ENCODE measurements at regions not wholly inside any gene's neighbourhood (a gene's known extent, or its start where the extent isn't known, plus 50 kb on each side); places are given as distances from the start of the nearest gene placed in this dataset.

DNA sequence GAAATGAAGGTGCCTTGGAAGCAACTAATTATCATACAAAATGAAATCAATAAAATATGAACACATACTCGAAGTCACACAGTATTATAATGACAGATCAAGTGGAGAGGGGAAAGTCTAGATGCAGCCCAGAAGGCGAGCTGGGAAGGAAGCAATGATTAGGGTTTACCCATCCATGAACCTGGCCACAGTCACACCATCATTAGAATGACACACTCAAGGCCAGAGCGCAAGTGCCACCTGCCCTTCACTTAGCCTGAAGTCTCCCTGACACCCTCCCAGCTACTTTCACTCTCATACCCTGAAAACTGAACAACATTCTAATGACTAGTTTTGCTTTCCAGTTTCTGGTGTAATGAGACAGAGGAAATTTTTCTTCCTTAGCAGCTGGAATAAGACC lies 302.8 kb upstream of the JARID2 start:
- intact Hi-C loops (cut with micrococcal nuclease; ENCODE audit: unreplicated experiment): no loop called here
- Histone ChIP-seq H3K4me1 (no peaks in the 10 kb centered on the region), H3K36me3 (ENCODE audit: control insufficient read depth, insufficient read depth, low read length) (no peaks in the 10 kb centered on the region), H3K4me3 (ENCODE audit: low read depth, low read length) (no peak overlapping the region), H3K9me3 (no peaks in the 10 kb centered on the region), H3K27me3 (replicated peaks; ENCODE audit: control insufficient read depth, insufficient read depth, low read length) (no peaks in the 10 kb centered on the region)
- H3K9me3 Mint-ChIP-seq (ENCODE audit: unreplicated experiment): no peaks in the 10 kb centered on the region
- POLR2A ChIA-PET: no interaction called here
- no peak overlapping the region for H3K27ac Mint-ChIP-seq (ENCODE audit: unreplicated experiment)
- CTCF ChIA-PET: no interaction called here
- no peaks in the 10 kb centered on the region for H3K4me1 Mint-ChIP-seq (ENCODE audit: low read depth, unreplicated experiment)
- no peaks in the 10 kb centered on the region for H3K36me3 Mint-ChIP-seq (ENCODE audit: insufficient read depth, unreplicated experiment)
- no peaks in the 10 kb centered on the region for H3K27me3 Mint-ChIP-seq (ENCODE audit: insufficient read depth, unreplicated experiment)
- no peak overlapping the region for H3K4me3 Mint-ChIP-seq (ENCODE audit: unreplicated experiment)
- DNase-seq: no peak
- TF ChIP-seq, protein P1, sequence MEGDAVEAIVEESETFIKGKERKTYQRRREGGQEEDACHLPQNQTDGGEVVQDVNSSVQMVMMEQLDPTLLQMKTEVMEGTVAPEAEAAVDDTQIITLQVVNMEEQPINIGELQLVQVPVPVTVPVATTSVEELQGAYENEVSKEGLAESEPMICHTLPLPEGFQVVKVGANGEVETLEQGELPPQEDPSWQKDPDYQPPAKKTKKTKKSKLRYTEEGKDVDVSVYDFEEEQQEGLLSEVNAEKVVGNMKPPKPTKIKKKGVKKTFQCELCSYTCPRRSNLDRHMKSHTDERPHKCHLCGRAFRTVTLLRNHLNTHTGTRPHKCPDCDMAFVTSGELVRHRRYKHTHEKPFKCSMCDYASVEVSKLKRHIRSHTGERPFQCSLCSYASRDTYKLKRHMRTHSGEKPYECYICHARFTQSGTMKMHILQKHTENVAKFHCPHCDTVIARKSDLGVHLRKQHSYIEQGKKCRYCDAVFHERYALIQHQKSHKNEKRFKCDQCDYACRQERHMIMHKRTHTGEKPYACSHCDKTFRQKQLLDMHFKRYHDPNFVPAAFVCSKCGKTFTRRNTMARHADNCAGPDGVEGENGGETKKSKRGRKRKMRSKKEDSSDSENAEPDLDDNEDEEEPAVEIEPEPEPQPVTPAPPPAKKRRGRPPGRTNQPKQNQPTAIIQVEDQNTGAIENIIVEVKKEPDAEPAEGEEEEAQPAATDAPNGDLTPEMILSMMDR (IDR thresholded peaks at IDR 0.05; ENCODE audit: insufficient read depth in 1 of 2, low read depth in 1 of 2, low read length in 1 of 2, severe bottlenecking in 1 of 2, unreplicated experiment in 1 of 2): no peak
- no TSS peak for BruUV-seq (replicated peaks)

DNA sequence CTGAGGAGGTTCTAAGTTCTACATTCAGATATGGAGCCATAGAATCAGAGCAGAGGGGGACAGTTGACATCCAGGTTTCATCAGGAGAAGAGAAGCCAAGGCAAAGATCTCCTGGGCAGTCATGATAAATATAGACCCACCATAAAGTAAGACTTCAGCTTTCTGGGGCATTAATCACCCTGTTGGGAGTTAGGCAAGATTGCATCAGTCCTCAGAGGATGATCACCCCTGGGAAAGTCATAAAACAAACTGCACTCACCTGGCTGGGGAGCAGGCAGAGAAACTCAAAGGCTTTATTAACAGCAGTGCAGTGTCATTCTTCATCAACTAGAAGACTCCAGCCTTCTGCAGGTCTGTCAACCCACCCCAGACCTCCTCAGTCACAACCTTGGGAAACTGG lies 301.3 kb upstream of the JARID2 start:
- H3K4me1 ChIP-seq: no peaks in the 10 kb centered on the region
- CTCF ChIA-PET: no interaction called here
- no TSS peak for BruUV-seq (replicated peaks)
- no peak overlapping the region for H3K4me3 Mint-ChIP-seq (ENCODE audit: unreplicated experiment)
- H3K27me3 ChIP-seq (replicated peaks; ENCODE audit: control insufficient read depth, insufficient read depth, low read length): no peaks in the 10 kb centered on the region
- no peaks in the 10 kb centered on the region for H3K36me3 ChIP-seq (ENCODE audit: control insufficient read depth, insufficient read depth, low read length)
- H3K9me3 ChIP-seq: no peaks in the 10 kb centered on the region
- TF ChIP-seq, protein P1 (IDR thresholded peaks at IDR 0.05; ENCODE audit: insufficient read depth in 1 of 2, low read depth in 1 of 2, low read length in 1 of 2, severe bottlenecking in 1 of 2, unreplicated experiment in 1 of 2): no peak
- no peak overlapping the region for H3K27ac Mint-ChIP-seq (ENCODE audit: unreplicated experiment)
- intact Hi-C loops (cut with micrococcal nuclease; ENCODE audit: unreplicated experiment): no loop called here
- no peak overlapping the region for H3K4me3 ChIP-seq (ENCODE audit: low read depth, low read length)
- POLR2A ChIA-PET: no interaction called here
- no peaks in the 10 kb centered on the region for H3K4me1 Mint-ChIP-seq (ENCODE audit: low read depth, unreplicated experiment)
- H3K9me3 Mint-ChIP-seq (ENCODE audit: unreplicated experiment): no peaks in the 10 kb centered on the region
- no peaks in the 10 kb centered on the region for H3K36me3 Mint-ChIP-seq (ENCODE audit: insufficient read depth, unreplicated experiment)
- DNase-seq: peak in 1 of 2 experiments; percentile 8
- H3K27me3 Mint-ChIP-seq (ENCODE audit: insufficient read depth, unreplicated experiment): no peaks in the 10 kb centered on the region

DNA sequence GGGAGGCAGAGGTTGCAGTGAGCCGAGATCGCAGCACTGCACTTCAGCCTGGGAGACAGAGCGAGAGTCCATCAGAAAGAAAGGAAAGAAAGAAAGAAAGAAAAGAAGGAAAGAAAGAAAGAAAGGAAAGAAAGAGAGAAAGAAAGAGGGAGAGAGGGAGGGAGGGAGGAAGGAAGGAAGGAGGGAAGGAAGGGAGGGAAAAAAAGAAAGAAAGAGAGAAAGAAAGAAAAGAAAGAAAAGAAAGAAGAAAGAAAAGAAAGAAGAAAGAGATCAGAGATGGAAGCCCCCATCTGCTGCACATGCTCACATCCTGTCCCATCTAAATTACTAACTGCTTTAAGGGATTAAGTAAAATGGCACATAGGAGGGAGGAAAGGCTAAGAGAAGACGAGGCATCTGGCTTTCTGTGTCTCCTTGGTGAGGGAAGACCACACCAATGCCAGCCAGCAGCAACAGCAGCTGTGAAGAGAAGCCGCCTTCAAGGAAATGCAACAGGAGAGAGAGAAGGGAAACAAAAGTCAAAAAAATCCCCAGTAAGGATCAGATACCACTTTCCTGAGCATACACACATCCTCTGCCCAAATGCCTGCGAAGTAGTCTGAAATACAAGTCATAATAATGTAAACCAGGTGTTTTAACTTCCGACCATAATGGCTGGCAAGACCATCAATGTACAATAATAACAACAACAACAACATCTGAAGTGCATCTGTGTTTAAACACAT lies 300.2 kb upstream of the JARID2 start:
- ChIA-PET CTCF (no interaction called here), POLR2A (no interaction called here)
- Histone ChIP-seq H3K27me3 (replicated peaks; ENCODE audit: control insufficient read depth, insufficient read depth, low read length) (no peaks in the 10 kb centered on the region), H3K9me3 (no peaks in the 10 kb centered on the region), H3K4me3 (ENCODE audit: low read depth, low read length) (no peak overlapping the region), H3K36me3 (ENCODE audit: control insufficient read depth, insufficient read depth, low read length) (no peaks in the 10 kb centered on the region), H3K4me1 (no peaks in the 10 kb centered on the region)
- no TSS peak for BruUV-seq (replicated peaks)
- H3K27ac Mint-ChIP-seq (ENCODE audit: unreplicated experiment): no peak overlapping the region
- no peaks in the 10 kb centered on the region for H3K36me3 Mint-ChIP-seq (ENCODE audit: insufficient read depth, unreplicated experiment)
- no peak for DNase-seq
- H3K27me3 Mint-ChIP-seq (ENCODE audit: insufficient read depth, unreplicated experiment): no peaks in the 10 kb centered on the region
- TF ChIP-seq, protein P1 (IDR thresholded peaks at IDR 0.05; ENCODE audit: insufficient read depth in 1 of 2, low read depth in 1 of 2, low read length in 1 of 2, severe bottlenecking in 1 of 2, unreplicated experiment in 1 of 2): no peak
- H3K4me3 Mint-ChIP-seq (ENCODE audit: unreplicated experiment): no peak overlapping the region
- intact Hi-C loops (cut with micrococcal nuclease; ENCODE audit: unreplicated experiment): no loop called here
- no peaks in the 10 kb centered on the region for H3K9me3 Mint-ChIP-seq (ENCODE audit: unreplicated experiment)
- H3K4me1 Mint-ChIP-seq (ENCODE audit: low read depth, unreplicated experiment): no peaks in the 10 kb centered on the region

Data from Caco-2 (cell line).